ENCODE measurements at regions not wholly inside any gene's neighbourhood (a gene's known extent, or its start where the extent isn't known, plus 50 kb on each side); places are given as distances from the start of the nearest gene placed in this dataset.

DNA sequence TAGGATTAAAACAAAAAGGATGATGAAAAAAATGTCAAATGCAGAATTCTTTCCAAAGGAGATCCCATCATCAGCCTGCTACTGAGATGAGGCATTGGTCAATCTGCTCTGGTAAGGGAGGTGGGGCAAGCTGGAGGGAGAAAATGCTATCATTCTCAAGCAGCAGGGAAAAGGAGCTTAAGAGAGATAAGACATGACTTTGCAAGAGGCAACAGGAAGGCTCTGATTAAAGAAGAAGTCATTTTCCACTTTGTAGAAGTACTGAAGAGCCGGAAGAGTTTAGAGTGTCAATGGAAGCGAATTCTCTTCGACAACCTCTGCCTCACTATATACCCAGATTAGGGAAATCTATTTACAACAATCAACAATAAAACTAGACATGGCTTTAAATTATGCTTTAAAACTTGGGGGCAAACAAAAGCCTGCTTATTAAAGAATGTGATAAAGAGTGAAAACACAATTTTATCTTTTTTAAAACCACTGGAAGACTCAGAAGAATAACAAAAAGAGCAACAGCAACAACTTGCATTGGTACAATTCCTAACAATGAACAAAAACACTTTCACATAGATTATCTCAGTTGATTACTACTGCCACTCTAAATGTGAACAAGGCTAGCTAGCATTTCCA is 81.8 kb upstream of the NANOGP8 start:
- no peak for TF ChIP-seq EZH2 (IDR thresholded peaks at IDR 0.05)
- no peak for TF ChIP-seq POLR2AphosphoS5 (IDR thresholded peaks at IDR 0.05; ENCODE audit: borderline replicate concordance, low read depth, low read length)
- TF ChIP-seq FOXP2 (optimal IDR thresholded peaks at IDR 0.05; ENCODE audit: control extremely low read depth, extremely low read length, insufficient read depth), result no peak

Data from SK-N-MC (cell line).